Vagina (tissue), 2 donors: ENCODE measurements at regions not wholly inside any gene's neighbourhood (a gene's known extent, or its start where the extent isn't known, plus 50 kb on each side); places are given as distances from the start of the nearest gene placed in this dataset.

ENCODE experiments used
- CTCF ChIP-seq, 3 experiments: fragments of 450-650 bp in 2 of 3; fragments of 200-600 bp in 1 of 3; sonication (generic) in 1 of 3; IDR thresholded peaks; one replicate each; pipeline ENCODE4 v1.5.1; 2017 to 2019; ENCODE audit warnings: antibody characterized with exemption in 3 of 3, mild to moderate bottlenecking in 2 of 3, moderate library complexity in 2 of 3
- POLR2AphosphoS5 ChIP-seq, 2 donors: sonication (generic); formaldehyde crosslinking; IDR thresholded peaks; one replicate each; pipeline ENCODE4 v1.9.0; 2017; ENCODE audit warnings: antibody characterized with exemption in 2 of 2, mild to moderate bottlenecking in 2 of 2, low read depth in 1 of 2; ENCODE audit not compliant: insufficient read depth in 1 of 2

DNA sequence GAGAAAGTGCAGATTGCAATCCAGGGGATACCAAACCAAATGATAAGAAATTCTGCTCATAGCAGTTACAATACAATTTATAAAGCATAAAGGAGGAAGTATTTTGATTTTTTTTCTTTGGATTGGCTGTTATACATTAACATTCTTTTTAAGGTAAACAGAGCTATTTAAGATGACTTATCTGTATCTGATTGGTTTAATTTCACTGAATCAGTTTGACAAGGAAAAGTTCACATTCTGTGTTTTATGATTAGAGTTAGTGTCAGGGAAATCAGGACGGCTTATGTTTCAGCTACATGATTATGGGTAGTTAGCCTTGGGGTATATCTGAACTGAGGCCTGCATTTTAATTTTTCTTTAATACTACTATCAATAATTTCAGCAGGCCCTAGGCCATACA lies 360.9 kb downstream of the ARL6IP6 start:
- TF ChIP-seq POLR2AphosphoS5 (IDR thresholded peaks at IDR 0.05; ENCODE audit: insufficient read depth in 1 of 2, low read depth in 1 of 2) (no peak), CTCF (IDR thresholded peaks at IDR 0.05) (no peak)
